HepG2 (cell line): ENCODE measurements at regions not wholly inside any gene's neighbourhood (a gene's known extent, or its start where the extent isn't known, plus 50 kb on each side); places are given as distances from the start of the nearest gene placed in this dataset.

ENCODE experiments used
- ATAC-seq: fragments of 200-7000 bp; cut with Tn5 transposase; 3 replicates; pipeline ENCODE4 v1.9.1; 2020; ENCODE audit warnings: mild to moderate bottlenecking, moderate library complexity
- BruUV-seq: library from RNA; stranded (reverse); fragments of 400-500 nt; replicated peaks from 2 replicates; lab custom pipeline; 2021; lab: Mats Ljungman, UMichigan
- CTCF ChIA-PET: fragments of 300-600 bp; formaldehyde crosslinking; extraction: SDS; loops from one replicate; lab custom pipeline; 2021; ENCODE audit warnings: low total read pairs, inconsistent platforms, low intra/inter-chr PET ratio; lab: Yijun Ruan, JAX
- POLR2A ChIA-PET: fragments of 350-600 bp; sonication (Branson Sonifier 250); formaldehyde crosslinking; loops from one replicate; lab custom pipeline; 2020; ENCODE audit warnings: antibody characterized with exemption, inconsistent platforms; lab: Yijun Ruan, JAX
- DNase-seq: peaks from one replicate; pipeline ENCODE4 v3.0.0-alpha.2; 2015; ENCODE audit warnings: low spot score
- FAIRE-seq: peaks from 3 replicates; lab custom pipeline; 2011; peaks lifted over from hg19 to GRCh38; lab: Jason Lieb, UNC
- H2AFZ ChIP-seq: one replicate; pipeline ENCODE4 v1.6.1; 2011; ENCODE audit warnings: low read length, inconsistent platforms
- H3K27ac ChIP-seq: fragments of 300-600 bp; 3 replicates; pipeline ENCODE4 v1.8.0; 2011; ENCODE audit warnings: mixed run types, mild to moderate bottlenecking, mixed read lengths, low read length, inconsistent platforms; ENCODE audit not compliant: insufficient read depth; ENCODE audit errors: extremely low read length
- H3K27me3 ChIP-seq, 2 experiments: fragments of 200-600 bp in 1 of 2; 2 replicates in 1 of 2; 3 replicates in 1 of 2; pipeline versions ENCODE4 v1.6.0 to v1.8.0; 2011; ENCODE audit warnings: low read length in 2 of 2, mild to moderate bottlenecking in 2 of 2, moderate library complexity in 2 of 2, inconsistent platforms in 1 of 2; ENCODE audit not compliant: insufficient read depth in 2 of 2, control insufficient read depth in 1 of 2
- H3K36me3 ChIP-seq, 2 experiments: fragments of 200-600 bp in 1 of 2; replicated peaks in 1 of 2; 2 replicates in 1 of 2; 3 replicates in 1 of 2; pipeline versions ENCODE4 v1.5.1 to v1.8.0; 2011; ENCODE audit warnings: low read length in 2 of 2, inconsistent platforms in 1 of 2; ENCODE audit not compliant: insufficient read depth in 2 of 2, control insufficient read depth in 1 of 2
- H3K4me1 ChIP-seq: 2 replicates; pipeline ENCODE4 v1.5.1; 2012; ENCODE audit warnings: low read length, inconsistent platforms; ENCODE audit not compliant: insufficient read depth
- H3K4me2 ChIP-seq: 2 replicates; pipeline ENCODE4 v1.6.0; 2011; ENCODE audit warnings: low read depth, low read length, inconsistent platforms
- H3K4me3 ChIP-seq, 3 experiments: fragments of 200-600 bp in 1 of 3; sonication (generic), shearing (Covaris generic) in 1 of 3; replicated peaks in 1 of 3; 2 replicates each; pipeline ENCODE4 v1.5.1; 2011 to 2016; ENCODE audit warnings: low read length in 3 of 3, inconsistent platforms in 2 of 3, low read depth in 2 of 3, mild to moderate bottlenecking in 2 of 3, control low read depth in 1 of 3, mixed read lengths in 1 of 3; ENCODE audit not compliant: insufficient read depth in 1 of 3
- H3K79me2 ChIP-seq: one replicate; pipeline ENCODE4 v1.6.1; 2011; ENCODE audit warnings: low read length, inconsistent platforms; ENCODE audit not compliant: insufficient read depth
- H3K9ac ChIP-seq: 2 replicates; pipeline ENCODE4 v1.6.0; 2011; ENCODE audit warnings: mild to moderate bottlenecking, low read depth, low read length, inconsistent platforms; ENCODE audit not compliant: insufficient read depth
- H3K9me3 ChIP-seq: 2 replicates; pipeline ENCODE4 v1.5.1; 2012; ENCODE audit warnings: mild to moderate bottlenecking, low read length
- H4K20me1 ChIP-seq: 2 replicates; pipeline ENCODE4 v1.6.0; 2011; ENCODE audit warnings: inconsistent platforms, mild to moderate bottlenecking, low read length, moderate library complexity; ENCODE audit not compliant: insufficient read depth
- ATF1 ChIP-seq: IDR thresholded peaks from 2 replicates; pipeline ENCODE4 v1.6.1; 2016; ENCODE audit warnings: mild to moderate bottlenecking, control low read depth
- GTF2F1 ChIP-seq: fragments of 150-350 bp; IDR thresholded peaks from 2 replicates; pipeline ENCODE4 v1.6.1; 2014; ENCODE audit warnings: low read length
- HIVEP1 ChIP-seq: sonication (generic); formaldehyde crosslinking; IDR thresholded peaks from 2 replicates; pipeline ENCODE4 v1.4.0; 2020; ENCODE audit warnings: mild to moderate bottlenecking, missing genetic modification reagents
- ISL2 ChIP-seq: sonication (generic); formaldehyde crosslinking; IDR thresholded peaks from 2 replicates; pipeline ENCODE4 v1.5.0; 2020; ENCODE audit warnings: missing genetic modification reagents
- KDM1A ChIP-seq: IDR thresholded peaks from 2 replicates; pipeline ENCODE4 v1.6.1; 2016; ENCODE audit warnings: missing compliant biosample characterization
- KLF6 ChIP-seq: IDR thresholded peaks from 2 replicates; pipeline ENCODE4 v1.8.0; 2016; ENCODE audit warnings: missing biosample characterization, missing genetic modification reagents
- MED1 ChIP-seq: sonication (generic); formaldehyde crosslinking; IDR thresholded peaks from 2 replicates; pipeline ENCODE4 v1.4.0; 2020; ENCODE audit warnings: missing genetic modification reagents
- MYNN ChIP-seq: sonication (generic); formaldehyde crosslinking; IDR thresholded peaks from 2 replicates; pipeline ENCODE4 v1.4.0; 2020; ENCODE audit warnings: mild to moderate bottlenecking, low read depth, missing genetic modification reagents
- NR2F2 ChIP-seq: IDR thresholded peaks from 2 replicates; pipeline ENCODE4 v1.6.1; 2012; ENCODE audit warnings: low read depth, inconsistent platforms, borderline replicate concordance
- PREB ChIP-seq: sonication (generic); formaldehyde crosslinking; IDR thresholded peaks from 2 replicates; pipeline ENCODE4 v1.4.0; 2020; ENCODE audit warnings: missing genetic modification reagents
- SRY ChIP-seq: sonication (generic); formaldehyde crosslinking; IDR thresholded peaks from 2 replicates; pipeline ENCODE4 v1.8.0; 2022; ENCODE audit warnings: mild to moderate bottlenecking, missing genetic modification reagents
- ZNF230 ChIP-seq: sonication (generic); formaldehyde crosslinking; IDR thresholded peaks from 2 replicates; pipeline ENCODE4 v1.4.0; 2020; ENCODE audit warnings: mild to moderate bottlenecking, missing genetic modification reagents
- ZNF24 ChIP-seq: fragments of 450-650 bp; IDR thresholded peaks from 2 replicates; pipeline ENCODE4 v1.6.1; 2017; ENCODE audit warnings: antibody characterized with exemption, mild to moderate bottlenecking
- ZNF326 ChIP-seq: sonication (generic); formaldehyde crosslinking; IDR thresholded peaks from 2 replicates; pipeline ENCODE4 v1.4.0; 2020; ENCODE audit warnings: missing genetic modification reagents, borderline replicate concordance
- ZNF383 ChIP-seq: sonication (generic); formaldehyde crosslinking; IDR thresholded peaks from 2 replicates; pipeline ENCODE4 v1.4.0; 2020; ENCODE audit warnings: missing genetic modification reagents, mild to moderate bottlenecking, borderline replicate concordance
- ZNF678 ChIP-seq: sonication (generic); formaldehyde crosslinking; IDR thresholded peaks from 2 replicates; pipeline ENCODE4 v1.4.0; 2020; ENCODE audit warnings: mild to moderate bottlenecking, missing genetic modification reagents
- ZNF737 ChIP-seq: sonication (generic); formaldehyde crosslinking; IDR thresholded peaks from 2 replicates; pipeline ENCODE4 v1.5.0; 2020; ENCODE audit warnings: missing genetic modification reagents, mild to moderate bottlenecking, borderline replicate concordance
- ZNF777 ChIP-seq: sonication (generic); formaldehyde crosslinking; IDR thresholded peaks from 2 replicates; pipeline ENCODE4 v1.4.0; 2020; ENCODE audit warnings: missing genetic modification reagents
- WGBS: methylation state at CpG from one replicate; pipeline ENCODE4 v1.1.6; 2017; ENCODE audit warnings: low lambda C conversion rate; 5-methylcytosine and 5-hydroxymethylcytosine counted together
- in situ Hi-C: cut with HindIII; loops from 2 replicates; pipeline ENCODE4 v1.10.0; 2017; ENCODE audit warnings: low pct_unique_long_range_greater_than_20kb; ENCODE audit not compliant: extremely low pct_ligation_motif_present
- intact Hi-C: fragments of 100-400 bp; cut with micrococcal nuclease; formaldehyde crosslinking; loops from one replicate; pipeline ENCODE4 v1.10.0; 2022; ENCODE audit not compliant: unreplicated experiment

GRCh38 chr6:68317366-68317765, 317.7 kb upstream of the ADGRB3 start:
- Histone ChIP-seq H3K4me1 (no peaks in the 10 kb centered on the region), H4K20me1 (no peaks in the 10 kb centered on the region), H3K27ac (no peak overlapping the region), H3K79me2 (no peaks in the 10 kb centered on the region), H3K9ac (no peak overlapping the region), H3K4me3 (no peak overlapping the region), H3K36me3 (no peaks in the 10 kb centered on the region), H3K4me2 (no peak overlapping the region), H3K9me3 (no peaks in the 10 kb centered on the region), H2AFZ (no peak overlapping the region), H3K27me3 (no peaks in the 10 kb centered on the region)
- ChIA-PET POLR2A (no interaction called here), CTCF (no interaction called here)
- no peak for FAIRE-seq
- in situ Hi-C loops (no loop called here), intact Hi-C loops (no loop called here)
- DNase-seq = no peak
- TF ChIP-seq ZNF24 (no peak), ZNF230 (no peak), PREB (CRISPR knock-in tag) (no peak), ZNF383 (no peak), NR2F2 (no peak), HIVEP1 (no peak), SRY (CRISPR knock-in tag) (no peak), ZNF777 (CRISPR knock-in tag) (no peak), ZNF326 (CRISPR knock-in tag) (no peak), ZNF678 (CRISPR knock-in tag) (no peak), ATF1 (CRISPR knock-in tag) (no peak), ZNF737 (CRISPR knock-in tag) (no peak), KLF6 (CRISPR knock-in tag) (no peak), MED1 (no peak), MYNN (CRISPR knock-in tag) (no peak), ISL2 (no peak), KDM1A (CRISPR knock-in tag) (no peak), GTF2F1 (no peak)
- WGBS = 3% methylated on average over 2 of the region's 2 CpGs
- no peak for ATAC-seq
- no TSS peak for BruUV-seq
